DMS153 treated with DMSO at 0.1 percent for 48 hours (cell line): ENCODE measurements at regions not wholly inside any gene's neighbourhood (a gene's known extent, or its start where the extent isn't known, plus 50 kb on each side); places are given as distances from the start of the nearest gene placed in this dataset.

Experiments
- DNase-seq: peaks from one replicate; lab custom pipeline; 2025; ENCODE audit not compliant: unreplicated experiment; lab: John Stamatoyannopoulos, UW

DNA sequence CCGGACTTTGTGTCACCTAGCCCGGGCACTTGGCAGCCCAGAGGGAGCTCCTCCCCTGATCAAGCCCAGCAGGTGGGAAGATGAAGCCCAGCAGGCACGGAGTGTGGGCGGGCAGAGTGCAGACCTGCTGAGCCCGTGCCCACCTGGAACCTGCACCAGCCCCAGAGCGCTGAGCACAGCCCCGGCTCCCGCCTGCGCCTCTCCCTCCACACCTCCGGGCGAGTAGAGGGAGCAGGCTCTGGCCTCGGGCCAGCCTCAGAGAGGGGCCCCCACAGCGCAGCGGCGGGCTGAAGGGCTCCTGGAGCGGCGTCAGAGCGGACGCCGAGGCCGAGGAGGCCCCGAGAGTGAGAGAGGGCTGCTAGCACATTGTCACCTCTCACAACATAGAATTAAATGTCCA, 257.7 kb downstream of the VGLL3 start:
- DNase-seq = no peak

DNA sequence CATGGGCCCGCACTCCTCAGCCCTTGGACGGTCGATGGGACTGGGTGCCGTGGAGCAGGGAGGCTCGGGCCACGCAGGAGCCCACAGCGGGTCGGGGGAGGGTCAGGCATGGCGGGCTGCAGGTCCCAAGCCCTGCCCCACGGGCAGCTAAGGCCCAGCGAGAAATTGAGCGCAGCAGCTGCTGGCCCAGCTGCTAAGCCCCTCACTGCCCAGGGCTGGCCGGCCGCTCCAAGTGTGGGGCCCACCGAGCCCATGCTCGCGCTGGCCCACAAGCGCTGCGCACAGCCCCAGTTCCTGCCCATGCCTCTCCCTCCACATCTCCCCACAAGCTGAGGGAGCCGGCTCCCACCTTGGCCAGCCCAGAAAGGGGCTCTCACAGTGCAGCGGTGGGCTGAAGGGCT, 259.4 kb downstream of the VGLL3 start:
- DNase-seq = no peak

DNA sequence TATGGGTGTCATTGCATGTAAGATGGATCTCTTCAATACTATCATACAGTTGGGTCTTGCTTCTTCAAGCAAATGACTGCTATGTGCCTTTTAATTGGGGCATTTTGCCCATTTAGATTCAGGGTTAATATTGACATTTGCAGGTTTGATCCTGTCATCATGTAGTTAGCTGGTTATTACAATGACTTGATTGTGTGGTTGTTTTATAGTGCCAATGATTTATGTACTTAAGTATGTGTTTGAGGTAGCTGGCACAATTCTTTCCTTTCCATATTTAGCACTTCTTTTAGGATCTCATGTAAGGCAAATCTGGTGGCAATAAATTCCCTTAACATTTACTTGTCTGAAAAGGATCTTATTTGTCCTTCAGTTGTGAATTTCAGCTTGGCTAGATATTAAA, 267.5 kb downstream of the VGLL3 start:
- peak; percentile 22 for DNase-seq

DNA sequence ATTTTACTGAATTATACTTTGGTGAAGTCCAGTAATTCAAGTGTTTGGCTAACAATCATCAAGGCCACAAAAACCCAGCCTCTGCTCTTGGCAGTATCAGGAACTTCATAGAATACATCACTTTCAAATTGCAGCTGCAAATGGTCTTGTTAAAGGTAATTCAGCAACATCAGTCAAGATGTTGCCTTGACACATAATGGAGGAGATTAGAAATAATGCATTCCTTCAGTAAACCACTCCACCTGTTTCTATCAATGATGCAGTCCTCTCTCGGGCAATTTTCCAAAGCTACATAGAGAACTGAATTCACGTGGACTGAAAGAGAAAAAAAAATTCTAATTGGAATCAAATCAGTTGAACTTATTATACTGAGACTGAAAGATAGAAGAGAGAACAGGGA, 279.3 kb downstream of the VGLL3 start:
- no peak for DNase-seq

DNA sequence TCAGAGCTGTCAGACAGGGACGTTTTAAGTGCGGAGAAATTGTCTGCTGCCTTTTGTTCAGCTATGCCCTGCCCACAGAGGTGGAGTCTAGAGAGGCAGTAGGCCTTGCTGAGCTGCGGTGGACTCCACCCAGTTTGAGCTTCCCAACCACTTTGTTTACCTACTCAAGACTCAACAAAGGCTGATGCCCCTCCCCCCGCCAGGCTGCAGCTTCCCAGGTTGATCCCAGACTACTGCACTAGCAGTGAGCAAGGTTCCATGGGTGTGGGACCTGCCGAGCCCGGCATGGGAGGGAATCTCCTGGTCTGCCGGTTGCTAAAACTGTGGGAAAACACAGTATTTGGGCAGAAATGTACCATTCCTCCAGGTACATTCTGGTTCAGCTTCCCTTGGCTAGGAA, 282.1 kb downstream of the VGLL3 start:
- no peak for DNase-seq

DNA sequence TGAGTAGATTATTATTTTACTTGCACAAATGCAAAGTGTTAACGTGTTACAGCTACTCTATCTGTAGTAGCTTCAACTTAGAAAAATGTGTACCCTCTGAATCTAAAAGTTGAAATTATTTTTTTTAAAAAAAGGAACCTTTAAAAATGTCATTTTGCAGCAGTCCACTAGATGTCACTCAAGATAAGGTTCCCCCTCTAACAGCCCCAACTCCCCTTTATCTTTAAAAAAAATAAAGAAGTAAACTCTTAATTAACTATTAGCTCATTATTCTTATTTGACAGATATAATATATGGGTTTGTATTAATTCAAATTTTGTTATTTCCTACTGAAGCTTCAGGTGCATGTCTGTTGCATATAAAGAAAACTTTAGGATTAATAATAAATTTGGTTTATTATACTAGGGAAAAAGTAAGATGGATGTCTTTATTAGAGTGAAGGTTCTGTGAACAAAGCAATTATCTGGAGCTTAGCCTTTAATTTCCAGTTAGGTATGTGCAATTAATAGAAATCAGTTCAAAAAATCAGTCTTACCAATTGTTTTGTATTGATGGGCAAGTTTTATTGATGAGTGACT, 288.5 kb downstream of the VGLL3 start:
- DNase-seq = no peak

DNA sequence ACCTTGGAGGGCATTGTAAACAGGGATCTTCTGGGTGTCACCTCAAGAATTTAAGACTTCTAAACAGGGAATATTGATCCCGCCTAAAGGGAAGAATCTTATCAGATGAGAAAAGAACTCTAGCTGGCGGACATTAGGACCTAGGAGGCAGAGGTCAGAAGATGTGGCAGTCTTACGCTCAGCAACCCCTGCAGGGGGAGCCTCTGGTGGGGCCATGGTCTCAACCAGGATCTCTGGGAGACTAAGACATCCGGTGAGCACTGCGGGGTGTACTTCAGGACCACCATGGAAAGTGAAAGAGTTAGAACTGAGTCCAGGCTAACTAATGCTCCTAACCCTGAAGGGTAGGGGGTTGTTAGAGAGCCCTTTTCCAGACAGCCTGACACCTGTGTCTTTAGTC, 295.2 kb downstream of the VGLL3 start:
- DNase-seq = no peak

DNA sequence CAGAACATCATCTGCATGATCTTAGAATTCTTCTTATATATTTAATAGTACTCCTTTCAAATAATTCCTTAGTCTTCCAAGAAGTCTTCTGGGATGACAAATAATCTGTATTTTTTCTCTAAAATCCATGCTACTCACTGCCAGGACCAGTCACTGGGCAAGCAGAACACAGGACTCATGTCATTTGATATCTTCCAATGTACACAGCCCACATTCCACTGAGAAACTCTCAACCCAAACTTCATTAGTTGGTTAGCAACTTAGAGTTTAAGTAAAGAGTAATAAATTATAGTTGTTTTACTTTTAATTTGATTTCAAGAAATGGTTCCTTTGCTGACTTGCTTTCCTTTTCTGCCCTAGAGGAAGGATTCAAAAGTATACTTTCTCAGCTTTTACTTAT, 317.0 kb downstream of the VGLL3 start:
- DNase-seq = no peak

DNA sequence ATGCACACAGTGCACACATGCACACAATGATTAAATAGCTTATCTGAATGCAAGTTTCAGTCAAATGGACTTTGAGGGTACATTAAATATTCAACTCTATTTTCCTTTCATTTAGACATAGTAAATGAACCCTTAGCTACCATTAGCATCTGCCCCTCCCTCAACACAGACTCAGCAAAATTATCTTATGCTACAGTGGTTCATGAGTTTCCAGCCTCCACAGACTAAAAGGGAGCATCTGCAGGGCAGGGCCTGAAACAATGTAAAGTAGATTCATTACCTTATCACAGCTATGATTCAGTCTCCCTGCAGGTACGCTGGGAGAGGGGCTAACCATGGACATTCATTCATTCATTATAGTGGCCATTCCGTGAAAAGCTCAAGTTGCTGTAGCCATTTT, 329.1 kb downstream of the VGLL3 start:
- no peak for DNase-seq

DNA sequence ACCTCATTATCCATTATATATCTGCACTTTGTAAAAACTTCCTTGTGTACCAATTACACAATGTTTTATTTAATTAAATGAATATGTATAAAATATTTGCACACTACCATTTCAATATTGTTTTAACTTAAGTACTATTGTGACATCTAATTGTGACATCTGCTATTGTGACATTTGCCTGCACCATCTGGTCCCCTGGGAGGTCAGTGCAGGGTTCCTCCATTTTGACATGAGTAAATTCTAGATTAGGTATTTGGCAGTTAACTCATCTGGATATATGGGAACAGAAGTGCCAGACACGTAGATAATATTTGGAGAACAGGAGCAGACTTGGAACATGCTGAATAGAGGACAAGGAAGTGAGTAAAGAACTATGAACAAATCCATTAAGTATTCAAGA, 332.1 kb downstream of the VGLL3 start:
- DNase-seq = no peak

DNA sequence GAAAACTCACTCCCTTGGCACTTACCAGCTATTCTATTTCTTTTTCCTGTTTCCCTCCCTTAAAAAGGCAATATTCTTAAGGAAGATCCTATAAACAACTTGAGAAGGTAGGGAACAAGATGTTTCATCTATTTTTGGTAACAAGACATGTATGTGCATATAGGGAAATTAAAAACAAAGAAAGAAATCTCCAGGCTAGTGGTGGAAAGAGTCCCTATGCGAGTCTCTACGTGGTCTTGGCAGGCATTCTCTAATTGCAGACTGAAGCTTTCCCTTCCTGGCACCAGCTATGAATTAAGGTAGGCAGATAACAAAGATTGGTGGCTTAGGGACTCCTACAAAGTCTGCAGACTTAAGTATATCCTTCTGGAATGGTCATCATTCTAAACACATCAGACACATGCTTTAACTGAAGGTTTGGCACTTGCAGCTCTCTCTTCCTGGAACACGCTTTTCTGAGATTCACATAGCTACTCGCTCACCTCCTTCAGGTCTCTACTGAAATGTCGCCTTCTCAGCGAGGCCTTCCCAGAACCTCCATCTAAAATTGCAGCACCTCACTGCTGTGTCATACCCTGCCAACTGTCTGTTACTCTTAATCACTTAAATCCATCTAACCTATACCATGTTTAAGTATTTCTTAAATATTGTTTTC, 336.0 kb downstream of the VGLL3 start:
- DNase-seq = no peak

DNA sequence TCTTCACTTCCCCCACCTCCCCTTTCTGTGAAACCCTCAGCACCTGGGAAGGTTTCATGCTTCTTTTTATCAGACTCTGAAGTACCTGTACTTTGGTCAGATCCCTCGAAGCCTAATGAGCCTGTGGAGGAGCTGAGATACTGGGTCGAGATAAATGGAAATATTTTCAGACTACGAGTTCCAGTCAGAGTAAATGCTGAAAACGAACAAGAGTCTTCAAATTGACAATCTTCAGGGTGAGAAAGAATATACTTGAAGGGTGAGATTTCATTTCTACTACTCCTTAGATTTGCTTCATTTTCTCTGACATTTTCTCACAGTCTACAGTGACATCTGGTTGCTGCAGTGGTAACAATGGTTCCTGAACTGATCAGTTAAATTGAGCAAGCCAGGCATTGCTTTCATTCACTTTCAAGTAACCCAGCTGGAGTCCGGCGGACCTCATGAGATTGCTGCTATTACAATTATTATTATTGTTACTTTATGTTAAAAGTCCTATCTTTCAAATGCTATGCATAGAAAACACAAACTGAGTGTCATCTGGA, 337.2 kb downstream of the VGLL3 start:
- DNase-seq = no peak

DNA sequence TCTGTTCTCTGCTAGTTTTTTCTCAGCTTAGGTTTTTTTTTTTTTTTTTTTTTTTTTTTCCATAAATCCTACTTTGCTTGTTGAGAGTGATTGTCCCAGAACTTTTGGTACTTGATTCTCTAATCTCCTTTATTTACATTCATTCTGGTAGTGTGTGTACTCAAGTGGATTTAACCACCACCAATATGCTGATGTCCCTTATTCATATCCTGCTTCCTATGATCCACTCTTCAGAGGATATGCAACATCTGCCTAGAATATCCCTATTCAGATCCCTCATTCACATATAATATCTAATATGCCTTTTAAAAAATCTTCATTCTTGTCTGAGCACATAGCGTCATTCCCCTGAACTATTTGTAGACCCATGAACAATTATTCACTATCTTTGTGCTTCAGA, 342.9 kb downstream of the VGLL3 start:
- DNase-seq = no peak

DNA sequence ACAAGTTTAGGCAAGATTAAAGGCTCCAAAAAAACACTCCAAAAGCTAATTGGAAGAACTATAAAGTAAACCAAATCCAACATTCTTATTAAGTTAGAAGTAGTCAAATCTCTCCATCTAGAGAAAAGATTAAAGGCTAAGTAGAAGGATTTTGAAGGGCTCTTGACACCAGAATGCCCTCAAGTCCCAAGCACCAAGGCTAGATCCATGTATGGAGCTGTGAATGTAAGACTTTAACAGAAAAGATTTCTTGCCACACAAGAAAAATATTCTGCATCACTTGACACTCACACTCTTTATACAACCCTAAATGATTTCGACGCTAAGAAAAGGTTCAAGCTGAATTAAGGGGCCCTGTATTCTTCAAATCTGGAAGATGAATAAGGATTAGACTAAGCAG, 345.2 kb downstream of the VGLL3 start:
- no peak for DNase-seq

DNA sequence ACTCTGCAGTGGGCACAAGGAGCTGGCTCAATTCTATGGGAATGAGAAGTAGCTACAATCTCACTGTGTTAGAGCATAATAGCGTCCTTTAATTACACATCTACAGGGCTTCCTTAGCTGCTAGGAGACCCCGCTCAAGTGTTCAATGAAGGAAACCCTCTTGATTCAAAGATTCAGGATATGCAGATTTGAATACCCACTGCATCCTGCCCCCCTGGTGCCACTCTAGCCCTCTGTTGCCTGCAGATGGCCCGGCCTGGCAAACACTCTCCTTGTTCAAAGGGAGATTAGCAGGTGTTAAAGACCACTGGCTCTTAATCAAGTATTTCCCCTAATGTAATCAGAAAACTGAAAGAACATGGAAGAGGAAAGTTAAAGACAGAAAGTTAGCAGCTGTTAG, 356.6 kb downstream of the VGLL3 start:
- DNase-seq = no peak

DNA sequence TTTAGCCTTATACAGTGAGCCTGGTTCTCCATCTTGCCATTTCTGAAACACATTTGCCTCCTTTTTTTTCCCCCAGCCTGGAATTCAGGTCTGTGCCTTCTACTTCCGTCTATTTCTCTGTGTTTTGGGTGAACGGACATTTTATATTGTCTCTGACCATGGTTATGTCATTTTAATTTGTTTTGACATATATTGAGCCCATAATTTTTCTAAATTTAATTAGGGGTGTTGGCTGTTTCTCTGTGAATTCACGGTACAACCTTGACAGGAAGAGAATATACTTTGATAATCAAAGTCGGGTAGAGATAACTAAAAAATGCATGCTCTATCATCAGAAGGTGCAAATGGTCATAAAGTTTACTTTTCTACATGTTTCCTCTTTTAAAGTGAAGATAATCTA, 361.4 kb downstream of the VGLL3 start:
- no peak for DNase-seq

DNA sequence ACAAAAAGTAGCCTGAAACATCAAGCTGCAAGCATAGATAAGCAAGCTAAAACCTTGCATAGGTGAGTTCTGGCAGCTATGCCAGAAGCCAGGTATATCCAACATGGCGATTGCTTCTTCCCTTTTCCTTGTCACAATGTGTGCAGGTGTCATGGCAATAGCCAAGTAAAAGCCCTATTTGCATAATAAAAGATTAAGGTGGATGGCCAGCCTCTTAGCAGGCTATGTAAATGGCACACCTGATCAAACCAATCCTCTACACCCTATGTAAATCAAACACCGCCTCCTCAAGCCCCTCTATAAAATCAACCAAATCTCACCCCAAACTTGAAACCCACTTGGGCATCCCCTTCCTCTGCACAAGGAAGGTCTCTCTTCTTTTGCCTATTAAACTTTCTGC, 366.8 kb downstream of the VGLL3 start:
- no peak for DNase-seq

DNA sequence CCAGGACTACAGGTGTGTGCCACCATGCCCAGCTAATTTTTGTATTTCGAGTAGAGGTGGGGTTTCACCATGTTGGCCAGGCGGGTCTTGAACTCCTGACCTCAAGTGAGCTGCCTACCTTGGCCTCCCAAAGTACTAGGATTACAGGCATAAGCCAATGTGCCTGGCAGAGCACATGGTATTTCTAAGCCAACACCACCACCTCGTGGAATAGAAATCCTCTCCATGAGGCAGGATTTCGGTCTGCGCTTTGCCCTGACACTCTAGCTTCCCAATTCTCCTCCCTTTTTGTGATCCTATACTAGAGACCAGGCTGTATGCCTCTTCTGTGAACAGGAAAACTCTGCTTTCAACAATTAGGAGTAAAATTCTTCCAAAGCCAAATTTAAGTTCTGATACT, 372.2 kb downstream of the VGLL3 start:
- no peak for DNase-seq

DNA sequence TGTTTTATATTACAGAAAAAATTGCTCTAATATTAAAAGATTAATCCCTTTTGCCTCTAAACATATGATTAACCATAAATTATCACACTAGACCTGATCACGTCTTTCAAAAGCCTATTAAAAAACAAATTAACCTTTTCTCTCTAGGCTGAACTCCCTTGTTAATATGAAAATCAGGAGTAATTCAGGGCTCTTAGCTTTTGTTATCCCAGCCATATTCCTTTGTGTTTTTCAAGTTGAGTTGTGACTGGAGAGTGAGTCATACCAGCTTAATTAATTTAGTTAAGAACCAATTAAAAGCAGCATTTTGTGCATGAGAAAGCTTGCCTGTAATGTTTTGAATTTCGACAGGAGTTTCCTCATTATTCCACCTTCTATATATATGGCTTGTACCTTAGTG, 385.8 kb downstream of the VGLL3 start:
- no peak for DNase-seq

DNA sequence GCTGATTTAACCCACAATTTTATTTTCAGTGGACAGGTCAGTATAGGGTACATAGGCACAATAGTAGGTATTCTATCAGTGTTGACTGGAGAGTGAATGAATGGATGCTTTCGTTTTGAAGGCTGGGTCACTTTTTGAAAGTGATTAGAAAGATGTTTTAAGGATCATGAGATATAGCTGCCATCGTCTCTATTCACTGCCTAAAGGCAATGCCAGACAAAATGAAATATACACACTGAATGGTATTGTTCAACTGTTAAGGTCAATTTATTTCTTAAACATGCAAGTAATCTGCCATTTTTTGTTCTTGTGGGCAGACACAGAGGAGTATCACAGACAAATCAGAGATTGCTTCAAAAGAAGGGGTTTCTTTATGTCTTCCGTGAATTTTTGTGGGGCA, 395.3 kb downstream of the VGLL3 start:
- no peak for DNase-seq

DNA sequence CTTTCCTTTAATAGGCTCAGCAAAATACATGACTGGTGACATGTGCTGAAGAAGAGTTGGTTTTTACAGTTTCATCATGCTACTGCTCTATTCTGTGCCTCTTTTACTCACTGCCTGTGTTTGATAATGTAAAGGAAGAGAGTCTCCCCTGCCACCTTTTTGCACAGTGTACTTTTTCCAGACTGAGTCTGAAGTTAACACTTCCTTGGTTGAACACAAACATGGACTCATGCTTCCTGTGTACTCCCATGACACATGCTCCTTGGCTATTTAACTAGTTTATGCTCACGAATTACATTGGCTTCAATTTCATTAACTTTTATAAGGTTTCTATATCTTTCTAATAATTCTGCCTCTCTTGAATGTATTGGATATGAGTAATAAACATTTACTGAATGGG, 396.1 kb downstream of the VGLL3 start:
- no peak for DNase-seq

DNA sequence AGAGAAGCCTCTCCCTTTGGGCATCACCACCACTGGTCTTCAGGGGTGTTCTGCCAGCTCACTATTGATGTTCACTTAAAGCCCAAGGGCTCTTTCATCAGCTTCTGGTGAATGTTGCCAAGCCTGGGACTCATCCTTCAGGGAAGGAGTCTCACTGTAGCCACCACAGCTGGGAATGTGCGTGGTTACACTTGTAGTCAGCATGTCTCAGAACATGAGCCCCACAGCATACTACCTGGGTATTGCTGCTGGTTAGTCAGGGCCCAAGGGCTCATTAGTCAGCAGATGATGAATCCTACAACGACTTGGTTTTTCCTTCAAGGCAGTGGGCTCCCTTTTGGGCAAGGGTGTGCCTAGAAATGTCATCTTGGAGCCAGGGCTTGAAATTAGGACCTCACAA, 412.9 kb downstream of the VGLL3 start:
- no peak for DNase-seq

DNA sequence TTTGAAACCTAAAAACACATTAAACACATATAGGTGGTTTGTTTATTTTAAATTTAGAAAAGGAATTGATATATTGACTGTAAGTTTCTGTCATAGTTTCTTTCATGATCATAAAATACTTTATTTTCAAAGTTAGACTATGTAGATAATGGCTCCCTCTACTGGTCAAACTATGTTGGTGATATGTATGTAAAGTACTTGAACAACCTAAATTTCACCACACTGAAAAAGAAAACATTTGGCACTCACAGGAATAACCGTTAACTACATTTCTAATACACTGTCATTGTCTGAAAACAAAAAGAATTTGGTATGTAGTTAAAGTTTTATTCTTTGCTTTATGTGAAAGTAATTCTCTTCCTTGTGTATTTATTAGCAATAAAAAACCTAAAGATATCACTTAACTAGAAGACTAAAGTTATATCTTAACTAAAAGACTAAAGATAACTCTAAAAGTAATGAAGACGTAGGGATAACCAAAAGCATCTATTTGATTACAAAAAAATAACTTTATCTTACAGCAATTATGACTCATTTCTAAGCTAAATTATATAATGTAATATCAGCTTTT, 427.5 kb downstream of the VGLL3 start:
- DNase-seq = peak; percentile 24
